ENCODE measurements at regions not wholly inside any gene's neighbourhood (a gene's known extent, or its start where the extent isn't known, plus 50 kb on each side); places are given as distances from the start of the nearest gene placed in this dataset.

GRCh38 chr6:66568271-66568670 is 861.2 kb upstream of the EYS start:
- no peak for TF ChIP-seq CTCF (IDR thresholded peaks at IDR 0.05)
- ATAC-seq (ENCODE audit: low FRiP score): no peak

GRCh38 chr6:66561479-66561878 is 854.5 kb upstream of the EYS start:
- no peak for ATAC-seq (ENCODE audit: low FRiP score)
- no peak for DNase-seq (ENCODE audit: low spot score)

More at GRCh38 chr6:66568271-66568670, 861.2 kb upstream of the EYS start:
- no peak for DNase-seq (ENCODE audit: low spot score)

GRCh38 chr6:66558189-66558588 is 851.2 kb upstream of the EYS start:
- no peak for ATAC-seq (ENCODE audit: low FRiP score)
- no peak for DNase-seq (ENCODE audit: low spot score)
- no peak for TF ChIP-seq CTCF (IDR thresholded peaks at IDR 0.05)

More at GRCh38 chr6:66561479-66561878, 854.5 kb upstream of the EYS start:
- no peak for TF ChIP-seq CTCF (IDR thresholded peaks at IDR 0.05)

- ATAC-seq (ENCODE audit: low FRiP score): no peak
- no peak for DNase-seq (ENCODE audit: low spot score)
- no peak for TF ChIP-seq CTCF (IDR thresholded peaks at IDR 0.05)
Measured at GRCh38 chr6:66556936-66557335, 849.9 kb upstream of the EYS start.

- no peak for ATAC-seq (ENCODE audit: low FRiP score)
- no peak for TF ChIP-seq CTCF (IDR thresholded peaks at IDR 0.05)
- DNase-seq (ENCODE audit: low spot score): no peak
Measured at GRCh38 chr6:66555082-66555481, 848.1 kb upstream of the EYS start.

- no peak for TF ChIP-seq CTCF (IDR thresholded peaks at IDR 0.05)
- DNase-seq (ENCODE audit: low spot score) (no peak), ATAC-seq (ENCODE audit: low FRiP score) (no peak)
Measured at GRCh38 chr6:66553441-66553840, 846.4 kb upstream of the EYS start.

GRCh38 chr6:66538551-66539135 is 831.6 kb upstream of the EYS start:
- no peak for DNase-seq (ENCODE audit: low spot score)
- no peak for TF ChIP-seq CTCF (IDR thresholded peaks at IDR 0.05)
- ATAC-seq (ENCODE audit: low FRiP score): no peak
